Adrenal gland (tissue), 5 donors: ENCODE measurements at regions not wholly inside any gene's neighbourhood (a gene's known extent, or its start where the extent isn't known, plus 50 kb on each side); places are given as distances from the start of the nearest gene placed in this dataset.

Experiments
- CTCF ChIP-seq, 6 experiments: fragments of 450-650 bp in 4 of 6; fragments of 200-600 bp in 2 of 6; sonication (generic) in 1 of 6; IDR thresholded peaks; 1 replicate in 5 of 6; 2 replicates in 1 of 6; pipeline versions ENCODE4 v1.5.1 to v1.8.0; 2016 to 2021; ENCODE audit warnings: antibody characterized with exemption in 6 of 6, mild to moderate bottlenecking in 2 of 6, moderate library complexity in 1 of 6
- POLR2A ChIP-seq, 2 donors: fragments of 450-650 bp; IDR thresholded peaks; one replicate each; pipeline ENCODE4 v1.6.1; 2017; ENCODE audit warnings: antibody characterized with exemption in 2 of 2, mild to moderate bottlenecking in 2 of 2, moderate library complexity in 1 of 2
- donor health status: DM: no; HTN: no; CAD: no.

- TF ChIP-seq CTCF (IDR thresholded peaks at IDR 0.05) (no peak), POLR2A (IDR thresholded peaks at IDR 0.05) (no peak)
These were observed 1229.0 kb upstream of the NRXN1 start for GRCh38 chr2:52260904-52261303.
